ENCODE measurements at regions not wholly inside any gene's neighbourhood (a gene's known extent, or its start where the extent isn't known, plus 50 kb on each side); places are given as distances from the start of the nearest gene placed in this dataset.

DNA sequence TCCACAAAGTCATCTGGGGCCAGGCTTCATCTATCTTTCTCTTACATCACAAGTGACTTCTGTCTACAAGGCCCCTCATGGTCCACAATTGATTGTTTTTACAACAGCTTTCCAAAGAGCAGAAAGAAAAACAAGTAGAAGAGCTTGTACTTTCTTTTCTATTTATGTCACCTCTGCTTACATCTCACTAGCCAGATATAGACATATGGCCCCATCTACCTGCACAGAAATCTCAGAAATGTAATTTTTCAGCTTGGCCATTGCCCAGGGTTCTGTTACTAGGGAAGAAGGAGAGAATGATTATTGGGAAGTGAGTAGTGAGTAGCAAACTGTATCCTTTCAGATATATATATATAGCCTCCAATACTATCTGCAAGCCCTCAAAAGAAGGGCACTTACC is 210.5 kb upstream of the PLEKHG7 start:
- H3K27me3 ChIP-seq = no peaks in the 10 kb centered on the region
- H3K27ac ChIP-seq = no peak overlapping the region
- no peaks in the 10 kb centered on the region for H3K4me1 ChIP-seq
- no peaks in the 10 kb centered on the region for H3K9me3 ChIP-seq
- TF ChIP-seq POLR2A (IDR thresholded peaks at IDR 0.05) = no peak
- TF ChIP-seq, protein P1, sequence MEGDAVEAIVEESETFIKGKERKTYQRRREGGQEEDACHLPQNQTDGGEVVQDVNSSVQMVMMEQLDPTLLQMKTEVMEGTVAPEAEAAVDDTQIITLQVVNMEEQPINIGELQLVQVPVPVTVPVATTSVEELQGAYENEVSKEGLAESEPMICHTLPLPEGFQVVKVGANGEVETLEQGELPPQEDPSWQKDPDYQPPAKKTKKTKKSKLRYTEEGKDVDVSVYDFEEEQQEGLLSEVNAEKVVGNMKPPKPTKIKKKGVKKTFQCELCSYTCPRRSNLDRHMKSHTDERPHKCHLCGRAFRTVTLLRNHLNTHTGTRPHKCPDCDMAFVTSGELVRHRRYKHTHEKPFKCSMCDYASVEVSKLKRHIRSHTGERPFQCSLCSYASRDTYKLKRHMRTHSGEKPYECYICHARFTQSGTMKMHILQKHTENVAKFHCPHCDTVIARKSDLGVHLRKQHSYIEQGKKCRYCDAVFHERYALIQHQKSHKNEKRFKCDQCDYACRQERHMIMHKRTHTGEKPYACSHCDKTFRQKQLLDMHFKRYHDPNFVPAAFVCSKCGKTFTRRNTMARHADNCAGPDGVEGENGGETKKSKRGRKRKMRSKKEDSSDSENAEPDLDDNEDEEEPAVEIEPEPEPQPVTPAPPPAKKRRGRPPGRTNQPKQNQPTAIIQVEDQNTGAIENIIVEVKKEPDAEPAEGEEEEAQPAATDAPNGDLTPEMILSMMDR (IDR thresholded peaks at IDR 0.05) = no peak
- no peak for TF ChIP-seq POLR2AphosphoS5 (IDR thresholded peaks at IDR 0.05; ENCODE audit: insufficient read depth in 1 of 2, low read depth in 1 of 2)
- no peak overlapping the region for H3K4me3 ChIP-seq
- H3K36me3 ChIP-seq = no peaks in the 10 kb centered on the region
- DNase-seq (ENCODE audit: extremely low spot score in 2 of 2) = no peak
- intact Hi-C loops (cut with DNase I) = no loop called here

GRCh38 chr12:92489781-92490180 is 213.0 kb upstream of the PLEKHG7 start:
- Histone ChIP-seq H3K27me3 (no peaks in the 10 kb centered on the region), H3K36me3 (no peaks in the 10 kb centered on the region)
- intact Hi-C loops (cut with DNase I) = no loop called here

DNA sequence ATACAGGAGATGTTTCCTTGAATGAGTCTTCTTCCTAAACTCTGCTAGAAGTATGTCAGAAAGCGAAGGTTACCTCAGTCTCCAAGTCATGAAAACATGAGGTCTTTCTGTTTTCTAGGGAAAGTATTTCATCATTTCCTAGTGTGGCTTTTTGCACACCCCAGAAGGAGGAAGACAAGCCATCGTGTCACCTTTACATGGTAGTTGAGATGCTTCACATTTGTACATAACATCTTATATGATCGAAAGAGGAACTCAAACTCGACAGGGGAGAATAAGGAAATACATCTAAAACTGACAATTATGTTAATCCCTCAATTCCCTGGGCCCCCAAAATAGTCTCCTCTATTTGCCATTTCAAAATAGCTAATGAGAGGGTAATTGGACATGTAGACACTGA is 214.1 kb upstream of the PLEKHG7 start:
- Histone ChIP-seq H3K27me3 (no peaks in the 10 kb centered on the region), H3K27ac (no peak overlapping the region), H3K4me1 (no peaks in the 10 kb centered on the region), H3K9me3 (no peaks in the 10 kb centered on the region), H3K36me3 (no peaks in the 10 kb centered on the region), H3K4me3 (no peak overlapping the region)
- no peak for DNase-seq (ENCODE audit: extremely low spot score in 2 of 2)
- intact Hi-C loops (cut with DNase I) = no loop called here
- TF ChIP-seq POLR2A (IDR thresholded peaks at IDR 0.05) (no peak), POLR2AphosphoS5 (IDR thresholded peaks at IDR 0.05; ENCODE audit: insufficient read depth in 1 of 2, low read depth in 1 of 2) (no peak)
- TF ChIP-seq, protein P1 (IDR thresholded peaks at IDR 0.05) = no peak

More at GRCh38 chr12:92489781-92490180, 213.0 kb upstream of the PLEKHG7 start:
- DNase-seq (ENCODE audit: extremely low spot score in 2 of 2) = no peak
- Histone ChIP-seq H3K9me3 (no peaks in the 10 kb centered on the region), H3K4me3 (no peak overlapping the region), H3K27ac (no peak overlapping the region), H3K4me1 (no peaks in the 10 kb centered on the region)
- TF ChIP-seq POLR2AphosphoS5 (IDR thresholded peaks at IDR 0.05; ENCODE audit: insufficient read depth in 1 of 2, low read depth in 1 of 2) (no peak), POLR2A (IDR thresholded peaks at IDR 0.05) (no peak)
- TF ChIP-seq, protein P1 (IDR thresholded peaks at IDR 0.05) = no peak

GRCh38 chr12:92487138-92487485 is 215.7 kb upstream of the PLEKHG7 start:
- no peaks in the 10 kb centered on the region for H3K27me3 ChIP-seq
- no peaks in the 10 kb centered on the region for H3K9me3 ChIP-seq
- H3K27ac ChIP-seq = no peak overlapping the region
- H3K4me3 ChIP-seq = no peak overlapping the region
- intact Hi-C loops (cut with DNase I) = no loop called here
- no peaks in the 10 kb centered on the region for H3K4me1 ChIP-seq
- no peak for DNase-seq (ENCODE audit: extremely low spot score in 2 of 2)
- no peaks in the 10 kb centered on the region for H3K36me3 ChIP-seq
- TF ChIP-seq, protein P1 (IDR thresholded peaks at IDR 0.05) = no peak
- TF ChIP-seq POLR2A (IDR thresholded peaks at IDR 0.05) = no peak
- TF ChIP-seq POLR2AphosphoS5 (IDR thresholded peaks at IDR 0.05; ENCODE audit: insufficient read depth in 1 of 2, low read depth in 1 of 2) = no peak

- Histone ChIP-seq H3K27ac (peak overlapping the region; percentile 70), H3K36me3 (no peaks in the 10 kb centered on the region), H3K4me1 (no peaks in the 10 kb centered on the region), H3K27me3 (no peaks in the 10 kb centered on the region), H3K4me3 (no peak overlapping the region), H3K9me3 (no peaks in the 10 kb centered on the region)
- no peak for DNase-seq (ENCODE audit: extremely low spot score in 2 of 2)
- no peak for TF ChIP-seq POLR2AphosphoS5 (IDR thresholded peaks at IDR 0.05; ENCODE audit: insufficient read depth in 1 of 2, low read depth in 1 of 2)
- no peak for TF ChIP-seq POLR2A (IDR thresholded peaks at IDR 0.05)
- TF ChIP-seq, protein P1 (IDR thresholded peaks at IDR 0.05) = no peak
- intact Hi-C loops (cut with DNase I) = no loop called here
Observed at GRCh38 chr12:92486443-92487137, 216.2 kb upstream of the PLEKHG7 start.
